ENCODE measurements at regions not wholly inside any gene's neighbourhood (a gene's known extent, or its start where the extent isn't known, plus 50 kb on each side); places are given as distances from the start of the nearest gene placed in this dataset.

- Histone ChIP-seq H3K4me2 (ENCODE audit: low read length, poor library complexity, severe bottlenecking) (no peak overlapping the region), H3K23ac (ENCODE audit: low read length in 2 of 2) (no peak overlapping the region), H3K4me1 (ENCODE audit: control insufficient read depth, insufficient read depth, low read depth, low read length) (peaks cover 10% of the 10 kb centered on the region), H4K91ac (ENCODE audit: low read length) (no peak overlapping the region), H2AFZ (ENCODE audit: low read depth, low read length) (no peak overlapping the region), H3K18ac (ENCODE audit: low read depth in 1 of 2, low read length in 2 of 2) (no peak overlapping the region), H3K4ac (ENCODE audit: low read depth in 1 of 2, low read length in 2 of 2) (no peak overlapping the region), H3K79me1 (replicated peaks; ENCODE audit: low read length, poor library complexity, severe bottlenecking) (no peaks in the 10 kb centered on the region), H4K8ac (ENCODE audit: low read length) (no peak overlapping the region), H3K9me3 (ENCODE audit: control insufficient read depth, low read length) (peaks cover 20% of the 10 kb centered on the region), H2BK15ac (ENCODE audit: low read depth, poor library complexity, severe bottlenecking) (no peak overlapping the region), H2BK12ac (ENCODE audit: low read length in 2 of 2) (no peak overlapping the region), H3K4me3 (ENCODE audit: insufficient read depth in 1 of 2, low read depth in 1 of 2, low read length in 2 of 2) (no peak overlapping the region), H3K27ac (ENCODE audit: low read length, poor library complexity, severe bottlenecking) (no peak overlapping the region), H3K9ac (ENCODE audit: low read length) (no peak overlapping the region), H3K27me3 (ENCODE audit: control insufficient read depth in 1 of 2, insufficient read depth in 1 of 2, low read length in 2 of 2) (peaks cover 59 to 81% of the 10 kb centered on the region in 2 experiments), H2BK5ac (ENCODE audit: low read depth, low read length, poor library complexity, severe bottlenecking) (no peak overlapping the region), H2AK5ac (ENCODE audit: low read length, severe bottlenecking) (no peak overlapping the region), H3K36me3 (ENCODE audit: control insufficient read depth in 1 of 2, insufficient read depth in 2 of 2, low read depth in 1 of 2, low read length in 2 of 2) (no peaks in the 10 kb centered on the region), H3K14ac (ENCODE audit: low read length in 2 of 2) (no peak overlapping the region), H2BK120ac (ENCODE audit: low read depth, low read length) (no peak overlapping the region)
- 95% methylated on average over 2 of the region's 2 CpGs for WGBS
- no peak for DNase-seq
These were observed 74.0 kb downstream of the FOXD2 start for GRCh38 chr1:47511825-47512224.

- H3K27ac ChIP-seq (ENCODE audit: low read length, poor library complexity, severe bottlenecking): no peak overlapping the region
- DNase-seq: no peak
- H2BK12ac ChIP-seq (ENCODE audit: low read length in 2 of 2): no peak overlapping the region
- no peak overlapping the region for H3K18ac ChIP-seq (ENCODE audit: low read depth in 1 of 2, low read length in 2 of 2)
- H3K14ac ChIP-seq (ENCODE audit: low read length in 2 of 2): no peak overlapping the region
- H2AK5ac ChIP-seq (ENCODE audit: low read length, severe bottlenecking): no peak overlapping the region
- H3K4me2 ChIP-seq (ENCODE audit: low read length, poor library complexity, severe bottlenecking): no peak overlapping the region
- H3K27me3 ChIP-seq (ENCODE audit: control insufficient read depth in 1 of 2, insufficient read depth in 1 of 2, low read length in 2 of 2): peaks cover 46 to 81% of the 10 kb centered on the region in 2 experiments
- no peak overlapping the region for H2AFZ ChIP-seq (ENCODE audit: low read depth, low read length)
- H3K79me1 ChIP-seq (replicated peaks; ENCODE audit: low read length, poor library complexity, severe bottlenecking): no peaks in the 10 kb centered on the region
- H3K4me3 ChIP-seq (ENCODE audit: insufficient read depth in 1 of 2, low read depth in 1 of 2, low read length in 2 of 2): no peak overlapping the region
- H3K4ac ChIP-seq (ENCODE audit: low read depth in 1 of 2, low read length in 2 of 2): no peak overlapping the region
- H3K9me3 ChIP-seq (ENCODE audit: control insufficient read depth, low read length): peaks cover 20% of the 10 kb centered on the region
- no peak overlapping the region for H2BK15ac ChIP-seq (ENCODE audit: low read depth, poor library complexity, severe bottlenecking)
- H3K4me1 ChIP-seq (ENCODE audit: control insufficient read depth, insufficient read depth, low read depth, low read length): peaks cover 2% of the 10 kb centered on the region
- H2BK5ac ChIP-seq (ENCODE audit: low read depth, low read length, poor library complexity, severe bottlenecking): no peak overlapping the region
- no peak overlapping the region for H4K91ac ChIP-seq (ENCODE audit: low read length)
- no peak overlapping the region for H4K8ac ChIP-seq (ENCODE audit: low read length)
- H3K9ac ChIP-seq (ENCODE audit: low read length): no peak overlapping the region
- WGBS: 87% methylated on average over 3 of the region's 3 CpGs
- no peaks in the 10 kb centered on the region for H3K36me3 ChIP-seq (ENCODE audit: control insufficient read depth in 1 of 2, insufficient read depth in 2 of 2, low read depth in 1 of 2, low read length in 2 of 2)
- no peak overlapping the region for H2BK120ac ChIP-seq (ENCODE audit: low read depth, low read length)
- H3K23ac ChIP-seq (ENCODE audit: low read length in 2 of 2): no peak overlapping the region
These were observed 75.5 kb downstream of the FOXD2 start for GRCh38 chr1:47513393-47513792.

- peaks cover 38 to 78% of the 10 kb centered on the region in 2 experiments for H3K27me3 ChIP-seq (ENCODE audit: control insufficient read depth in 1 of 2, insufficient read depth in 1 of 2, low read length in 2 of 2)
- H3K79me1 ChIP-seq (replicated peaks; ENCODE audit: low read length, poor library complexity, severe bottlenecking): no peaks in the 10 kb centered on the region
- H2BK5ac ChIP-seq (ENCODE audit: low read depth, low read length, poor library complexity, severe bottlenecking): no peak overlapping the region
- no peak overlapping the region for H4K91ac ChIP-seq (ENCODE audit: low read length)
- no peaks in the 10 kb centered on the region for H3K36me3 ChIP-seq (ENCODE audit: control insufficient read depth in 1 of 2, insufficient read depth in 2 of 2, low read depth in 1 of 2, low read length in 2 of 2)
- no peak overlapping the region for H2BK12ac ChIP-seq (ENCODE audit: low read length in 2 of 2)
- H3K4me3 ChIP-seq (ENCODE audit: insufficient read depth in 1 of 2, low read depth in 1 of 2, low read length in 2 of 2): no peak overlapping the region
- no peak overlapping the region for H2AK5ac ChIP-seq (ENCODE audit: low read length, severe bottlenecking)
- H3K23ac ChIP-seq (ENCODE audit: low read length in 2 of 2): no peak overlapping the region
- no peak overlapping the region for H2BK120ac ChIP-seq (ENCODE audit: low read depth, low read length)
- no peak overlapping the region for H4K8ac ChIP-seq (ENCODE audit: low read length)
- H3K4me2 ChIP-seq (ENCODE audit: low read length, poor library complexity, severe bottlenecking): no peak overlapping the region
- no peaks in the 10 kb centered on the region for H3K4me1 ChIP-seq (ENCODE audit: control insufficient read depth, insufficient read depth, low read depth, low read length)
- H2AFZ ChIP-seq (ENCODE audit: low read depth, low read length): no peak overlapping the region
- no peak overlapping the region for H3K27ac ChIP-seq (ENCODE audit: low read length, poor library complexity, severe bottlenecking)
- H3K4ac ChIP-seq (ENCODE audit: low read depth in 1 of 2, low read length in 2 of 2): no peak overlapping the region
- H3K18ac ChIP-seq (ENCODE audit: low read depth in 1 of 2, low read length in 2 of 2): no peak overlapping the region
- no peak overlapping the region for H3K14ac ChIP-seq (ENCODE audit: low read length in 2 of 2)
- H3K9me3 ChIP-seq (ENCODE audit: control insufficient read depth, low read length): peaks cover 20% of the 10 kb centered on the region
- no peak overlapping the region for H2BK15ac ChIP-seq (ENCODE audit: low read depth, poor library complexity, severe bottlenecking)
- no peak overlapping the region for H3K9ac ChIP-seq (ENCODE audit: low read length)
- DNase-seq: no peak
These were observed 76.4 kb downstream of the FOXD2 start for GRCh38 chr1:47514229-47514628.

GRCh38 chr1:47515164-47515789 lies 77.4 kb downstream of the FOXD2 start:
- Histone ChIP-seq H3K9me3 (ENCODE audit: control insufficient read depth, low read length) (peaks cover 20% of the 10 kb centered on the region), H3K14ac (ENCODE audit: low read length in 2 of 2) (no peak overlapping the region), H3K18ac (ENCODE audit: low read depth in 1 of 2, low read length in 2 of 2) (no peak overlapping the region), H4K8ac (ENCODE audit: low read length) (no peak overlapping the region), H4K91ac (ENCODE audit: low read length) (no peak overlapping the region), H3K4ac (ENCODE audit: low read depth in 1 of 2, low read length in 2 of 2) (no peak overlapping the region), H2BK15ac (ENCODE audit: low read depth, poor library complexity, severe bottlenecking) (no peak overlapping the region), H3K36me3 (ENCODE audit: control insufficient read depth in 1 of 2, insufficient read depth in 2 of 2, low read depth in 1 of 2, low read length in 2 of 2) (no peaks in the 10 kb centered on the region), H2BK12ac (ENCODE audit: low read length in 2 of 2) (no peak overlapping the region), H3K23ac (ENCODE audit: low read length in 2 of 2) (no peak overlapping the region), H3K4me3 (ENCODE audit: insufficient read depth in 1 of 2, low read depth in 1 of 2, low read length in 2 of 2) (no peak overlapping the region), H3K4me2 (ENCODE audit: low read length, poor library complexity, severe bottlenecking) (no peak overlapping the region), H2BK120ac (ENCODE audit: low read depth, low read length) (no peak overlapping the region), H2AFZ (ENCODE audit: low read depth, low read length) (no peak overlapping the region), H3K27me3 (ENCODE audit: control insufficient read depth in 1 of 2, insufficient read depth in 1 of 2, low read length in 2 of 2) (peaks cover 27 to 76% of the 10 kb centered on the region in 2 experiments), H2BK5ac (ENCODE audit: low read depth, low read length, poor library complexity, severe bottlenecking) (no peak overlapping the region), H3K9ac (ENCODE audit: low read length) (no peak overlapping the region), H3K79me1 (replicated peaks; ENCODE audit: low read length, poor library complexity, severe bottlenecking) (no peaks in the 10 kb centered on the region), H3K27ac (ENCODE audit: low read length, poor library complexity, severe bottlenecking) (no peak overlapping the region), H3K4me1 (ENCODE audit: control insufficient read depth, insufficient read depth, low read depth, low read length) (no peaks in the 10 kb centered on the region), H2AK5ac (ENCODE audit: low read length, severe bottlenecking) (no peak overlapping the region)
- no peak for DNase-seq
- WGBS: 73% methylated on average over 7 of the region's 8 CpGs

Data from mesenchymal stem cell (in vitro differentiated cells and primary cell).